SK-N-SH treated with all-trans-retinoic acid at 6 μM for 48 hours (cell line): ENCODE measurements at regions not wholly inside any gene's neighbourhood (a gene's known extent, or its start where the extent isn't known, plus 50 kb on each side); places are given as distances from the start of the nearest gene placed in this dataset.

Source experiments
- ARNTL ChIP-seq: fragments of 450-650 bp; formaldehyde crosslinking; IDR thresholded peaks from 2 replicates; pipeline ENCODE4 v1.5.0; 2020; ENCODE audit warnings: low read depth, mild to moderate bottlenecking, moderate library complexity, borderline replicate concordance
- GLIS3 ChIP-seq: fragments of 250-450 bp; sonication (Bioruptor Pico); IDR thresholded peaks from 2 replicates; pipeline ENCODE4 v1.5.0; 2020; ENCODE audit warnings: mild to moderate bottlenecking, moderate library complexity
- OSR1 ChIP-seq: fragments of 250-450 bp; sonication (Bioruptor Pico); IDR thresholded peaks from 2 replicates; pipeline ENCODE4 v1.8.0; 2022; ENCODE audit warnings: moderate library complexity, mild to moderate bottlenecking, inconsistent platforms
- PATZ1 ChIP-seq: fragments of 250-450 bp; sonication (Bioruptor Pico); IDR thresholded peaks from 2 replicates; pipeline ENCODE4 v1.8.0; 2020; ENCODE audit warnings: mild to moderate bottlenecking, moderate library complexity, borderline replicate concordance
- PPARA ChIP-seq: fragments of 250-450 bp; sonication (Bioruptor Pico); IDR thresholded peaks from 2 replicates; pipeline ENCODE4 v1.5.0; 2020; ENCODE audit warnings: mild to moderate bottlenecking, borderline replicate concordance
- SNAI2 ChIP-seq: fragments of 250-450 bp; sonication (Bioruptor Pico); IDR thresholded peaks from 2 replicates; pipeline ENCODE4 v1.5.0; 2020; ENCODE audit warnings: mild to moderate bottlenecking, moderate library complexity
- TOX ChIP-seq: fragments of 250-450 bp; sonication (Bioruptor Pico); IDR thresholded peaks from 2 replicates; pipeline ENCODE4 v1.8.0; 2021; ENCODE audit warnings: mild to moderate bottlenecking, moderate library complexity, borderline replicate concordance
- ZFP3 ChIP-seq: fragments of 250-450 bp; sonication (Bioruptor Pico); IDR thresholded peaks from 2 replicates; pipeline ENCODE4 v1.5.0; 2020; ENCODE audit warnings: mild to moderate bottlenecking, moderate library complexity
- ZFP30 ChIP-seq: fragments of 450-650 bp; formaldehyde crosslinking; IDR thresholded peaks from 2 replicates; pipeline ENCODE4 v1.5.0; 2022; ENCODE audit warnings: mild to moderate bottlenecking, moderate library complexity
- ZNF565 ChIP-seq: fragments of 450-650 bp; formaldehyde crosslinking; conservative IDR thresholded peaks from 2 replicates; pipeline ENCODE4 v1.5.0; 2020; ENCODE audit warnings: low read depth, mild to moderate bottlenecking, moderate library complexity
- ZNF70 ChIP-seq: fragments of 450-650 bp; formaldehyde crosslinking; IDR thresholded peaks from 2 replicates; pipeline ENCODE4 v1.5.0; 2020; ENCODE audit warnings: mild to moderate bottlenecking, moderate library complexity
- TF ChIP-seq, protein P1 (sequence below): fragments of 250-450 bp; sonication (Bioruptor Pico); IDR thresholded peaks from 2 replicates; pipeline ENCODE4 v1.8.0; 2021; ENCODE audit warnings: low read depth, mild to moderate bottlenecking, moderate library complexity, borderline replicate concordance
- TF ChIP-seq, protein P2 (sequence below): fragments of 250-450 bp; sonication (Bioruptor Pico); IDR thresholded peaks from 2 replicates; pipeline ENCODE4 v1.5.0; 2020; ENCODE audit warnings: mild to moderate bottlenecking, moderate library complexity

DNA sequence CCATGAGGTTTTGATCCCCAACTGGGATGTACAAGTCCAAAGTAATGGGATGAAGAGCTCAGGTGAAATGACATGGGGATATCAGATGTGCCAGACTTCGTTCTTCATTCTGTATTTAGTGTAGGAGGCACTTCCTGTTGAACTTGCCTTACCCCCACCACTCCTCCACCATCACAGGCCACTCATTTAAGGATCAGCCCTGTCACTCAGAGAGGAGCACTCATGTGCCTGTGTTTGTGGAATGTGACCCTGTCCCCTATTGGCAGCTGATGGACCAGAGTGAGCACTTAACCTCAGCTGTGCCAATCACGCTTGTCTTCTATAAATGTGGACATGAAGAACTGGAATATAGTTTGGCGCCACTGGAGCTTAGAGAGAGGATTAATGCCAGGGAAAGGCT lies 91.4 kb upstream of the CTTNBP2NL start:
- TF ChIP-seq SNAI2 (CRISPR knock-in tag): no peak
- TF ChIP-seq TOX (CRISPR knock-in tag): no peak
- no peak for TF ChIP-seq GLIS3 (CRISPR knock-in tag)
- TF ChIP-seq ARNTL: no peak
- TF ChIP-seq OSR1 (CRISPR knock-in tag): no peak
- no peak for TF ChIP-seq ZFP30 (CRISPR knock-in tag)
- TF ChIP-seq, protein P1, sequence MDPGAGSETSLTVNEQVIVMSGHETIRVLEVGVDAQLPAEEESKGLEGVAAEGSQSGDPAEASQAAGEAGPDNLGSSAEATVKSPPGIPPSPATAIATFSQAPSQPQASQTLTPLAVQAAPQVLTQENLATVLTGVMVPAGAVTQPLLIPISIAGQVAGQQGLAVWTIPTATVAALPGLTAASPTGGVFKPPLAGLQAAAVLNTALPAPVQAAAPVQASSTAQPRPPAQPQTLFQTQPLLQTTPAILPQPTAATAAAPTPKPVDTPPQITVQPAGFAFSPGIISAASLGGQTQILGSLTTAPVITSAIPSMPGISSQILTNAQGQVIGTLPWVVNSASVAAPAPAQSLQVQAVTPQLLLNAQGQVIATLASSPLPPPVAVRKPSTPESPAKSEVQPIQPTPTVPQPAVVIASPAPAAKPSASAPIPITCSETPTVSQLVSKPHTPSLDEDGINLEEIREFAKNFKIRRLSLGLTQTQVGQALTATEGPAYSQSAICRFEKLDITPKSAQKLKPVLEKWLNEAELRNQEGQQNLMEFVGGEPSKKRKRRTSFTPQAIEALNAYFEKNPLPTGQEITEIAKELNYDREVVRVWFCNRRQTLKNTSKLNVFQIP (CRISPR knock-in tag): no peak
- TF ChIP-seq ZNF70 (CRISPR knock-in tag): no peak
- TF ChIP-seq ZNF565 (CRISPR knock-in tag): no peak
- TF ChIP-seq PATZ1 (CRISPR knock-in tag): no peak
- TF ChIP-seq, protein P2, sequence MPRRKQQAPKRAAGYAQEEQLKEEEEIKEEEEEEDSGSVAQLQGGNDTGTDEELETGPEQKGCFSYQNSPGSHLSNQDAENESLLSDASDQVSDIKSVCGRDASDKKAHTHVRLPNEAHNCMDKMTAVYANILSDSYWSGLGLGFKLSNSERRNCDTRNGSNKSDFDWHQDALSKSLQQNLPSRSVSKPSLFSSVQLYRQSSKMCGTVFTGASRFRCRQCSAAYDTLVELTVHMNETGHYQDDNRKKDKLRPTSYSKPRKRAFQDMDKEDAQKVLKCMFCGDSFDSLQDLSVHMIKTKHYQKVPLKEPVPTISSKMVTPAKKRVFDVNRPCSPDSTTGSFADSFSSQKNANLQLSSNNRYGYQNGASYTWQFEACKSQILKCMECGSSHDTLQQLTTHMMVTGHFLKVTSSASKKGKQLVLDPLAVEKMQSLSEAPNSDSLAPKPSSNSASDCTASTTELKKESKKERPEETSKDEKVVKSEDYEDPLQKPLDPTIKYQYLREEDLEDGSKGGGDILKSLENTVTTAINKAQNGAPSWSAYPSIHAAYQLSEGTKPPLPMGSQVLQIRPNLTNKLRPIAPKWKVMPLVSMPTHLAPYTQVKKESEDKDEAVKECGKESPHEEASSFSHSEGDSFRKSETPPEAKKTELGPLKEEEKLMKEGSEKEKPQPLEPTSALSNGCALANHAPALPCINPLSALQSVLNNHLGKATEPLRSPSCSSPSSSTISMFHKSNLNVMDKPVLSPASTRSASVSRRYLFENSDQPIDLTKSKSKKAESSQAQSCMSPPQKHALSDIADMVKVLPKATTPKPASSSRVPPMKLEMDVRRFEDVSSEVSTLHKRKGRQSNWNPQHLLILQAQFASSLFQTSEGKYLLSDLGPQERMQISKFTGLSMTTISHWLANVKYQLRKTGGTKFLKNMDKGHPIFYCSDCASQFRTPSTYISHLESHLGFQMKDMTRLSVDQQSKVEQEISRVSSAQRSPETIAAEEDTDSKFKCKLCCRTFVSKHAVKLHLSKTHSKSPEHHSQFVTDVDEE (CRISPR knock-in tag): no peak
- no peak for TF ChIP-seq PPARA (CRISPR knock-in tag)
- TF ChIP-seq ZFP3 (CRISPR knock-in tag): no peak
